ENCODE measurements at regions not wholly inside any gene's neighbourhood (a gene's known extent, or its start where the extent isn't known, plus 50 kb on each side); places are given as distances from the start of the nearest gene placed in this dataset.

DNA sequence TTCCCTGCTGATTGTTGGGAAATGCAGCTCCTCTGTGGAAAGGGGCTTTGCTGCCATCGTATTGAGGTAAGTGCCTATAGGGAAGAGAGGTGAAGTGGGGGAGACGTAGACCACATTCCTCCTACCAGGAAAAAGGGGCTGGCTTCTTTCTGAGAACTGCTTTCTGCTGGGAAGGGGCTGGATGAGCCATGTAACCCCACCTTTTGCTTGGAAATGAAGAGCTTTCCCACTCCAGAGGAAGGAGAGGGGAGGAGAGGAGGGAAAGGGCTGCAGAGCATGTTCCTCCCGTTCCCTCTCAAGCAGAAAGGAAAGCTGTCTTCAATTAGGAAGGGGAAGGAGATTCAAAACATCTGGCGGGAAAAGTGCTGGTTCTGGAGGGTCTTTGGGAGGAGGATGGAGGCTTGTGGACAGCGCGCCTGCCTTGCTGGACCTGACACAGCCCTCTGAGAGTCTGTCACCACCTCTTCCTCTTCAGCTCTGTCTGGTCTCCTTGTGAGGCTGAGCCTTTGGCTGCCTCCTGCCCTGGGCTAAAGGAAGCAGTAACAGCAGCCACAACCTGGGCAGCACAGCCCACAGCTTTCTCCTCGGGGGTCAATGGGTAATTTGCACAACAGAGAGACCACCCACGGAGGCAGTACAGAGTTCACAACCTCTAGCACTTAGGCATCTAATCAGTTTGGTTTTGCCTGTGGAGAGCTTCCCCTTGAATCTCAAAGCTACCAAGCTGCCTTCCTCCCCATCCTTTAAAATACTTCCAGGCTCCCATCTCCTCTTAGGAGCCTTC lies 410.0 kb upstream of the TNP1 start:
- TF ChIP-seq, protein P1, sequence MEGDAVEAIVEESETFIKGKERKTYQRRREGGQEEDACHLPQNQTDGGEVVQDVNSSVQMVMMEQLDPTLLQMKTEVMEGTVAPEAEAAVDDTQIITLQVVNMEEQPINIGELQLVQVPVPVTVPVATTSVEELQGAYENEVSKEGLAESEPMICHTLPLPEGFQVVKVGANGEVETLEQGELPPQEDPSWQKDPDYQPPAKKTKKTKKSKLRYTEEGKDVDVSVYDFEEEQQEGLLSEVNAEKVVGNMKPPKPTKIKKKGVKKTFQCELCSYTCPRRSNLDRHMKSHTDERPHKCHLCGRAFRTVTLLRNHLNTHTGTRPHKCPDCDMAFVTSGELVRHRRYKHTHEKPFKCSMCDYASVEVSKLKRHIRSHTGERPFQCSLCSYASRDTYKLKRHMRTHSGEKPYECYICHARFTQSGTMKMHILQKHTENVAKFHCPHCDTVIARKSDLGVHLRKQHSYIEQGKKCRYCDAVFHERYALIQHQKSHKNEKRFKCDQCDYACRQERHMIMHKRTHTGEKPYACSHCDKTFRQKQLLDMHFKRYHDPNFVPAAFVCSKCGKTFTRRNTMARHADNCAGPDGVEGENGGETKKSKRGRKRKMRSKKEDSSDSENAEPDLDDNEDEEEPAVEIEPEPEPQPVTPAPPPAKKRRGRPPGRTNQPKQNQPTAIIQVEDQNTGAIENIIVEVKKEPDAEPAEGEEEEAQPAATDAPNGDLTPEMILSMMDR (IDR thresholded peaks at IDR 0.05) = no peak
- no peak for TF ChIP-seq EZH2 (IDR thresholded peaks at IDR 0.05; ENCODE audit: borderline replicate concordance, insufficient read depth, low read depth, low read length, poor library complexity, severe bottlenecking)
